Pancreas (tissue), 10 donors: ENCODE measurements at regions not wholly inside any gene's neighbourhood (a gene's known extent, or its start where the extent isn't known, plus 50 kb on each side); places are given as distances from the start of the nearest gene placed in this dataset.
"Not testable (repeated sequence)": the region's sequence is repeated elsewhere in the genome, so short reads cannot be mapped to it uniquely, and the experiment has no call there.

Source experiments
- ATAC-seq, 4 donors: fragments of 200-7000 bp; cut with Tn5 transposase; one replicate each; pipeline versions ENCODE4 v1.8.0 to v1.9.1; 2020; ENCODE audit warnings: mild to moderate bottlenecking in 4 of 4, moderate library complexity in 4 of 4
- DNase-seq, 6 donors: peaks; one replicate each; pipeline ENCODE4 v3.0.0-alpha.2; 2020
- FAIRE-seq: peaks from 2 replicates; lab custom pipeline; 2012; peaks lifted over from hg19 to GRCh38; lab: Jason Lieb, UNC
- H3K27ac ChIP-seq, 4 donors: fragments of 200-600 bp; sonication (generic); 1 replicate in 3 of 4; 2 replicates in 1 of 4; pipeline versions ENCODE4 v1.5.0 to v1.8.0; 2020
- H3K27me3 ChIP-seq, 4 donors: fragments of 200-600 bp; one replicate each; pipeline ENCODE4 v1.8.0; 2021
- H3K36me3 ChIP-seq, 3 donors: fragments of 200-600 bp; sonication (generic) in 1 of 3; one replicate each; pipeline versions ENCODE4 v1.5.0 to v1.8.0; 2020 to 2021
- H3K4me1 ChIP-seq, 3 donors: fragments of 200-600 bp; one replicate each; pipeline ENCODE4 v1.8.0; 2021
- H3K4me3 ChIP-seq, 4 donors: fragments of 200-600 bp; sonication (generic) in 2 of 4; one replicate each; pipeline versions ENCODE4 v1.5.0 to v1.8.0; 2020 to 2021
- H3K9me3 ChIP-seq, 4 donors: fragments of 200-600 bp; one replicate each; pipeline ENCODE4 v1.8.0; 2021
- WGBS, 2 donors: extraction: QIAGEN DNeasy Blood & Tissue Kit; methylation state at CpG; one replicate each; pipeline ENCODE4 v1.1.7; 2013; 5-methylcytosine and 5-hydroxymethylcytosine counted together
- intact Hi-C, 3 donors: fragments of 100-400 bp; cut with DNase I; formaldehyde crosslinking; loops; one replicate each; pipeline versions ENCODE4 v1.11.1 to v1.14.2; 2022
- TF ChIP-seq, protein P1 (sequence below), 4 donors: fragments of 200-600 bp; sonication (generic) in 3 of 4; IDR thresholded peaks; one replicate each; pipeline versions ENCODE4 v1.5.0 to v1.8.0; 2021; ENCODE audit warnings: antibody characterized with exemption in 4 of 4
- donor health status: healthy with polysubstance abuse.
- donor health status: DM: no; HTN: no; CAD: no; lungs with moderate emphysema.
- donor health status: DM: no; HTN: no; CAD: no.
- donor health status: control.
- donor health status: control.
- donor health status: Bipolar disorder and iron deficiency.
- donor health status: DM: yes; HTN: yes; CAD: no.
- donor health status: DM: no; HTN: no; CAD: no.
- donor health status: DM: no; HTN: no; CAD: no.
- donor health status: DM: yes; HTN: yes; CAD: no.

DNA sequence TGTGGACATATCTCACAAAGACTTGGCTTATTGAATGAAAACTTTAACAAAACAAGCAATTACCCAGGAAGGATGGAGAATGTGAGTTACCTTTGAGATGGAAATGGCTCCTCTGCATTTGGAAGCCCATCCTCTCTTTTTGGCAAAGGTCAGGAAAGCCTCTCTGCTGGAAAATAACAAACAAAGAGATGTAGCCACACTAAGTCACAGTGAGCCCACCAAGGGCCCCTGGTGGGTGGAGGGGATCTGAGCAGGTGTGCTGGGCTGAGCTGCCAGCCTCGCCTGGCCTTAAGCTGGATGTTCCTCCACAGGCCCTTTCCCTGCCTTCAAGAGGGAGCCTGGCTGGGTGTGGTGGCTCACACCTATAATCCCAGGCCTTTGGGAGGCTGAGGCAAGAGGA lies 269.2 kb downstream of the HNRNPD start:
- Histone ChIP-seq H3K36me3 (no peaks in the 10 kb centered on the region), H3K27ac (no peak overlapping the region), H3K4me1 (no peaks in the 10 kb centered on the region), H3K27me3 (peaks cover 0 to 4% (median 0%) of the 10 kb centered on the region in 4 donors), H3K9me3 (no peaks in the 10 kb centered on the region), H3K4me3 (no peak overlapping the region)
- no peak for DNase-seq
- TF ChIP-seq, protein P1, sequence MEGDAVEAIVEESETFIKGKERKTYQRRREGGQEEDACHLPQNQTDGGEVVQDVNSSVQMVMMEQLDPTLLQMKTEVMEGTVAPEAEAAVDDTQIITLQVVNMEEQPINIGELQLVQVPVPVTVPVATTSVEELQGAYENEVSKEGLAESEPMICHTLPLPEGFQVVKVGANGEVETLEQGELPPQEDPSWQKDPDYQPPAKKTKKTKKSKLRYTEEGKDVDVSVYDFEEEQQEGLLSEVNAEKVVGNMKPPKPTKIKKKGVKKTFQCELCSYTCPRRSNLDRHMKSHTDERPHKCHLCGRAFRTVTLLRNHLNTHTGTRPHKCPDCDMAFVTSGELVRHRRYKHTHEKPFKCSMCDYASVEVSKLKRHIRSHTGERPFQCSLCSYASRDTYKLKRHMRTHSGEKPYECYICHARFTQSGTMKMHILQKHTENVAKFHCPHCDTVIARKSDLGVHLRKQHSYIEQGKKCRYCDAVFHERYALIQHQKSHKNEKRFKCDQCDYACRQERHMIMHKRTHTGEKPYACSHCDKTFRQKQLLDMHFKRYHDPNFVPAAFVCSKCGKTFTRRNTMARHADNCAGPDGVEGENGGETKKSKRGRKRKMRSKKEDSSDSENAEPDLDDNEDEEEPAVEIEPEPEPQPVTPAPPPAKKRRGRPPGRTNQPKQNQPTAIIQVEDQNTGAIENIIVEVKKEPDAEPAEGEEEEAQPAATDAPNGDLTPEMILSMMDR (IDR thresholded peaks at IDR 0.05) = no peak
- WGBS, 2 donors = 85 to 100% methylated on average over 1 of the region's 1 CpG
- intact Hi-C loops = no loop called here
- no peak for FAIRE-seq
- no peak for ATAC-seq

DNA sequence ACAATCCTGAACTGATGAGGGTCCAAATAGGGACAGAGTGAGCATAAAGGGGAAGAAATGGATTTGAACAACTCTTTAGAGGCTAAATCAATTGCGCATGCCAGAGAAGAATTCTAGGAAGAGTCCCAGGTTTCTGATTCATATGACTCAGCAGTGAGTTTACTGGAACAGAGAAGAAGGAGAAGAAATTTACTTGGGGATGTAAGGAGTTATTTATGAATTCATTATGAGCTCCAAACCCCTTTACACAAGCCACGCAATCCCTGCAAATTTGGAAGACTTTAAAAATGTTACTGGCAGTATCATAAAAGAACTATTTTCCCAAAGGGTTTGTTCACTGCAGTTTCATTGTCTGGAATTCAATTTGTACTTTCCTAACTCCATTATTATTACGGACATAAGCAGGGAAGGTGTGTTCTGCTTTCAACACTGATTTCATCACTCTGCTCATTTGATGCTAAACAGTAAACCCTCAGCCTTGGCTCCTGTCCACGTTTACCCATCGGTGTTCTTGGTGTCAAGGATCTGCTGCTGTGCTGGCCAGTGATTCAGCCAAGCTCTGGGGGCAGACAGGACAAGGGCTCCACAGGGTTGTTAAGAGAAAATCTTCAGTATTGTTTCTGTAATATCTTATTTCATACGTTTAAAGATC lies 273.7 kb downstream of the HNRNPD start:
- intact Hi-C loops = no loop called here
- Histone ChIP-seq H3K4me3 (no peak overlapping the region), H3K4me1 (no peaks in the 10 kb centered on the region)

DNA sequence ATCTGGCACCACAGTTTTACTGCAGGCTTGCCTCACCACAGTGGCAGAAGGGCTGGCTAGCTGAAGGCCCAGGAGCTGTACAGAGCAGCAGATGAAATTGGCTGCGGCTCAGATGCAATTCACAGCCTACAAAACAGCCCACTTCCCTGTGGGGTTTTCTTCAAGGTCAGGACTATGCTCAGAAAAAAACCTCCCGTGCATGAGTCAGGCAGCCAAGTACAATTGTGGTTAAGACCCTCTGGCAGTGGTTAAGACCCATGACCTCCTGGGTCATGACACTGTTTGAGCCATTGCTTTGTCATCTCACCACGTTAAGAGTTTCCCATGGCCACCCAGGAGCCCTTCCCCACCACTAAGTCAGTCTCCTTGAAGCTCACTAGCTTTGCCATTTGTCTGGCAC lies 276.3 kb downstream of the HNRNPD start:
- WGBS, 2 donors = 55 to 61% methylated on average over 3 of the region's 3 CpGs
- Histone ChIP-seq H3K4me3 (no peak overlapping the region), H3K27me3 (no peaks in the 10 kb centered on the region), H3K9me3 (no peaks in the 10 kb centered on the region), H3K27ac (no peak overlapping the region), H3K36me3 (no peaks in the 10 kb centered on the region), H3K4me1 (no peaks in the 10 kb centered on the region)
- DNase-seq (no peak), FAIRE-seq (no peak), ATAC-seq (no peak)
- intact Hi-C loops = no loop called here
- TF ChIP-seq, protein P1 (IDR thresholded peaks at IDR 0.05) = no peak

More for the DNA sequence above, 273.7 kb downstream of the HNRNPD start:
- no peak overlapping the region for H3K27ac ChIP-seq
- peak in 1 of 4 donors; percentile 27 for ATAC-seq
- H3K27me3 ChIP-seq = no peaks in the 10 kb centered on the region
- no peak for DNase-seq
- H3K36me3 ChIP-seq = no peaks in the 10 kb centered on the region
- FAIRE-seq = no peak
- TF ChIP-seq, protein P1 (IDR thresholded peaks at IDR 0.05) = no peak
- 39 to 53% methylated on average over 6 of the region's 6 CpGs for WGBS, 2 donors
- H3K9me3 ChIP-seq = no peaks in the 10 kb centered on the region

DNA sequence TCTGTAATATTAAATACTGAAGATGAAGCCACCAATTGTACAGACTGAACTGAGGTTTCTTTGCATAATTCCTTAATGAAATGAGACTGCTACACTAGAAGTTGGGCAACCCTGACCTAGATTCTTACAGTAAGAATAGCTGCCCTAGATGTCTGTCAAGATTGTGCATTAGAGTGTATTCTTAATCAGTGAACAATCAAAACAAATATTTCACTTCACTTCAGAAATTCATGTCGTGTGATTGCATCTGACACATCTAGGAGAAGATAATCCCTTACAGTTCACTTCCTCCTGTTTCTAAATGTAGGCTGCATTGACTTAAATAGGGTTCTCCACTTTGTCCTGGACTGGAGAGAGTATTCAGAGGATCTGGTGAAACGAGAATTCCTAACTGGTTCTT lies 283.1 kb downstream of the HNRNPD start:
- Histone ChIP-seq H3K27me3 (no peaks in the 10 kb centered on the region), H3K4me1 (no peaks in the 10 kb centered on the region), H3K36me3 (no peaks in the 10 kb centered on the region), H3K27ac (no peak overlapping the region), H3K4me3 (no peak overlapping the region), H3K9me3 (no peaks in the 10 kb centered on the region)
- FAIRE-seq (no peak), DNase-seq (no peak), ATAC-seq (no peak)
- TF ChIP-seq, protein P1 (IDR thresholded peaks at IDR 0.05) = no peak
- WGBS, 2 donors = 40 to 46% methylated on average over 2 of the region's 2 CpGs
- intact Hi-C loops = no loop called here

DNA sequence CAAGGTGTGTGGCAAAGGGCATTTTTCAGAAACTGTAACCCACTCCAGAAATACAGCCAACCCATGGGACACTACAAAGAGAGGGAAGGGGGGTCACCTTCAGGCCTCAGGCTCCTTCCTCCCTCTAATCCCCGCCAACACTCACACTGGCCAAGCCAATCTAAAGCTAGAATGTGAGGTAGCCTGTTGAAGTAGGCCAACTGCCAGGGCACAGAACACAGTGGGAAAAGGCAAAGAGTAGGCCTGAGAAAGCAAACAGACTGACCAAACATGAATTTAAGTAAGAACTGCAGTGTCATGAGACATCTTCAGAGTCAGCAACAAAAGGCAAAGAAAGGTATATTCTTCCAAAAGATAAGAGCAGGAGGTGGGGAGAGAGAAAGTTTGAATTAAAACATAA lies 289.0 kb downstream of the HNRNPD start:
- H3K9me3 ChIP-seq = no peaks in the 10 kb centered on the region
- no peak overlapping the region for H3K27ac ChIP-seq
- no peak overlapping the region for H3K4me3 ChIP-seq
- no peaks in the 10 kb centered on the region for H3K36me3 ChIP-seq
- no peaks in the 10 kb centered on the region for H3K4me1 ChIP-seq
- intact Hi-C loops = no loop called here
- WGBS, 2 donors = 13 to 41% methylated on average over 1 of the region's 1 CpG
- ATAC-seq (peak; percentile 93 to 100 (median 95)), FAIRE-seq (no peak), DNase-seq (peak in 4 of 6 donors; percentile 43 to 81 (median 62))
- H3K27me3 ChIP-seq = no peaks in the 10 kb centered on the region
- TF ChIP-seq, protein P1 (IDR thresholded peaks at IDR 0.05) = no peak

DNA sequence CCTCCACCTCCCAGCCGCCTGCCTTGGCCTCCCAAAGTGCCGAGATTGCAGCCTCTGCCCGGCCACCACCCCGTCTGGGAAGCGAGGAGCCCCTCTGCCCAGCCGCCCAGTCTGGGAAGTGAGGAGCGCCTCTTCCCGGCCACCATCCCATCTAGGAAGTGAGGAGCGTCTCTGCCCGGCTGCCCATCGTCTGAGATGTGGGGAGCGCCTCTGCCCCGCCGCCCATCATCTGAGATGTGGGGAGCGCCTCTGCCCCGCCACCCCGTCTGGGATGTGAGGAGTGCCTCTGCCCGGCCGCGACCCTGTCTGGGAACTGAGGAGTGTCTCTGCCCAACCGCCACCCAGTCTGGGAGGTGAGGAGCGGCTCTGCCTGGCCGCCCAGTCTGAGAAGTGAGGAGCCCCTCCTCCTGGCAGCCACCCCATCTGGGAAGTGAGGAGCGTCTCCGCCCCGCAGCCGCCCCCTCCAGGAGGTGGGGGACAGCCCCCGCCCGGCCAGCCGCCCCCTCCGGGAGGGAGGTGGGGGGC lies 296.3 kb downstream of the HNRNPD start:
- ATAC-seq, H3K4me3 ChIP-seq, H3K9me3 ChIP-seq, FAIRE-seq, H3K27me3 ChIP-seq, DNase-seq, H3K36me3 ChIP-seq, intact Hi-C loops, H3K27ac ChIP-seq, H3K4me1 ChIP-seq: not testable (repeated sequence)
- WGBS, 2 donors = 88% methylated on average over 20 to 27 of the region's 31 CpGs
